ENCODE measurements at regions not wholly inside any gene's neighbourhood (a gene's known extent, or its start where the extent isn't known, plus 50 kb on each side); places are given as distances from the start of the nearest gene placed in this dataset.
A peak's percentile ranks its signal among the peaks of the same experiment; 100 is the strongest.

DNA sequence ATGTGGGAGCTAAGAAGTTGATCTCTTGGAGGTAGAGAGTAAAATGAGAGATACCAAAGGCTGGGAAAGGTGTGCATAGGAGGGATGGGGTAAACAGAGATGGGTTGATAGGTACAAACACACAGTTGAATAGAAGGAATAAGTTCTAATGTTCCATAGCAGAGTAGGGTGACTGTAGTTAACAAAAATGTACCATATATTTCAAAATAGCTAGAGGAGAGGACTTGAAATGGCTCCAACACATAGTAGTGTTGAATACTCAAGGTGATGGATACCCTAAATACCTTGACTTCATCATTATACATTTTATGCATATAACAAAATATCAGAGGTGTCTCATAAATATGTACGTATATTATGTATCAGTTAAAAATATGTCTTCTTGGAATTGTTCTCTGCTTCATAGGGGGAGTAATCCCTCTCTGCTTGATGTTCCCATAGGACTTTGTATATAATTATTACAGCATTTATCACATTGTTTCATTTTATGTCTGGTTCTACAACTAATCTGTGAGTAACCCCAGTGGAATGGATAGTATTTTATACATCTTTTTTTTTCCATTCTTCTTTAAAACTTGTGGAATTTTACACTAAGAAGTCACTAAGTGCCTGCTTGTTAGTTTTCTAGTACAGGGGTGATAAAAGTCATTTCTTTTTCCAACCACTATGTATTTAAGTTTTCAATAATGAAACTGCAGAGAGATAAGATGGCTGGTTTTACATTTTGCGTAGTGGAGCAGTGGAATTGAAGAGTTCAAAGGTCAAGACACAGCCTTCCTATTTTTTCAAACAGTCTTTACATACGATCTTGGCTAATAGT, 1940.0 kb upstream of the SEL1L start:
- Histone ChIP-seq H3K9ac (replicated peaks; ENCODE audit: extremely low read depth, insufficient read depth, low read length) (no peak overlapping the region), H3K27ac (ENCODE audit: insufficient read depth, low read depth, low read length) (no peak overlapping the region), H3K4me1 (ENCODE audit: control insufficient read depth, extremely low read depth, insufficient read depth, low read length) (no peaks in the 10 kb centered on the region), H4K20me1 (replicated peaks; ENCODE audit: control insufficient read depth, extremely low read depth, insufficient read depth, low read length) (no peaks in the 10 kb centered on the region), H3K4me2 (ENCODE audit: insufficient read depth, low read length) (no peak overlapping the region), H3K27me3 (ENCODE audit: control insufficient read depth in 2 of 2, insufficient read depth in 2 of 2, low read length in 2 of 2) (no peaks in the 10 kb centered on the region), H3K36me3 (ENCODE audit: control insufficient read depth in 2 of 2, extremely low read depth in 1 of 2, insufficient read depth in 2 of 2, low read length in 2 of 2) (no peaks in the 10 kb centered on the region), H2AFZ (ENCODE audit: low read depth, low read length) (no peak overlapping the region), H3K4me3 (replicated peaks in 1 of 3; ENCODE audit: insufficient read depth in 1 of 3, low read depth in 1 of 3, low read length in 3 of 3) (no peak overlapping the region), H3K79me2 (ENCODE audit: control insufficient read depth, insufficient read depth, low read length) (no peaks in the 10 kb centered on the region), H3K9me1 (replicated peaks; ENCODE audit: control insufficient read depth, extremely low read depth, insufficient read depth, low read length) (no peaks in the 10 kb centered on the region), H3K9me3 (replicated peaks; ENCODE audit: control insufficient read depth, insufficient read depth, low read length) (no peaks in the 10 kb centered on the region)
- dilution Hi-C loops (cut with MboI; ENCODE audit: extremely low pct_ligation_motif_present, low sequenced_read_pairs): no loop called here
- TF ChIP-seq GATA2 (IDR thresholded peaks at IDR 0.05; ENCODE audit: insufficient read depth, insufficient read length, low read depth, low read length): no peak
- no peak for TF ChIP-seq JUN (IDR thresholded peaks at IDR 0.05; ENCODE audit: borderline replicate concordance, insufficient read depth, insufficient read length, low read depth)
- TF ChIP-seq EZH2 (IDR thresholded peaks at IDR 0.05; ENCODE audit: borderline replicate concordance, low read depth, low read length, severe bottlenecking): no peak
- no peak for TF ChIP-seq FOS (IDR thresholded peaks at IDR 0.05; ENCODE audit: borderline replicate concordance, insufficient read depth, low read length)
- TF ChIP-seq, protein P1, sequence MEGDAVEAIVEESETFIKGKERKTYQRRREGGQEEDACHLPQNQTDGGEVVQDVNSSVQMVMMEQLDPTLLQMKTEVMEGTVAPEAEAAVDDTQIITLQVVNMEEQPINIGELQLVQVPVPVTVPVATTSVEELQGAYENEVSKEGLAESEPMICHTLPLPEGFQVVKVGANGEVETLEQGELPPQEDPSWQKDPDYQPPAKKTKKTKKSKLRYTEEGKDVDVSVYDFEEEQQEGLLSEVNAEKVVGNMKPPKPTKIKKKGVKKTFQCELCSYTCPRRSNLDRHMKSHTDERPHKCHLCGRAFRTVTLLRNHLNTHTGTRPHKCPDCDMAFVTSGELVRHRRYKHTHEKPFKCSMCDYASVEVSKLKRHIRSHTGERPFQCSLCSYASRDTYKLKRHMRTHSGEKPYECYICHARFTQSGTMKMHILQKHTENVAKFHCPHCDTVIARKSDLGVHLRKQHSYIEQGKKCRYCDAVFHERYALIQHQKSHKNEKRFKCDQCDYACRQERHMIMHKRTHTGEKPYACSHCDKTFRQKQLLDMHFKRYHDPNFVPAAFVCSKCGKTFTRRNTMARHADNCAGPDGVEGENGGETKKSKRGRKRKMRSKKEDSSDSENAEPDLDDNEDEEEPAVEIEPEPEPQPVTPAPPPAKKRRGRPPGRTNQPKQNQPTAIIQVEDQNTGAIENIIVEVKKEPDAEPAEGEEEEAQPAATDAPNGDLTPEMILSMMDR (IDR thresholded peaks at IDR 0.05; ENCODE audit: extremely low read depth in 1 of 2, insufficient read depth in 1 of 2, low read depth in 1 of 2, low read length in 2 of 2): no peak
- no peak for TF ChIP-seq POLR2AphosphoS5 (IDR thresholded peaks at IDR 0.05; ENCODE audit: insufficient read depth, low read depth, low read length)
- no peak for TF ChIP-seq POLR2A (IDR thresholded peaks at IDR 0.05; ENCODE audit: low read depth, low read length)
- no peak for TF ChIP-seq MYC (IDR thresholded peaks at IDR 0.05; ENCODE audit: low read depth, low read length)
- no peak for TF ChIP-seq MAX (IDR thresholded peaks at IDR 0.05; ENCODE audit: insufficient read depth, insufficient read length)
- no TSS peak for BruUV-seq (replicated peaks)
- DNase-seq (ENCODE audit: low read depth, low spot score) (peak; percentile 86), FAIRE-seq (peak; percentile 44)
- POLR2A ChIA-PET: no interaction called here
- CTCF ChIA-PET: no interaction called here
- intact Hi-C loops (cut with micrococcal nuclease): no loop called here
